HEK293T (cell line): ENCODE measurements at regions not wholly inside any gene's neighbourhood (a gene's known extent, or its start where the extent isn't known, plus 50 kb on each side); places are given as distances from the start of the nearest gene placed in this dataset.

Experiments used
- ARNT ChIP-seq: fragments of 450-650 bp; IDR thresholded peaks from 2 replicates; pipeline ENCODE4 v1.6.1; 2017; ENCODE audit warnings: mild to moderate bottlenecking
- FOXA1 ChIP-seq: fragments of 450-650 bp; IDR thresholded peaks from 2 replicates; pipeline ENCODE4 v1.6.1; 2016; ENCODE audit warnings: mild to moderate bottlenecking
- FOXM1 ChIP-seq: fragments of 450-650 bp; IDR thresholded peaks from 2 replicates; pipeline ENCODE4 v1.6.1; 2017; ENCODE audit warnings: mild to moderate bottlenecking, borderline replicate concordance
- LEF1 ChIP-seq: fragments of 450-650 bp; IDR thresholded peaks from 2 replicates; pipeline ENCODE4 v1.6.1; 2017; ENCODE audit warnings: mild to moderate bottlenecking, borderline replicate concordance
- NFRKB ChIP-seq: fragments of 450-650 bp; IDR thresholded peaks from 2 replicates; pipeline ENCODE4 v1.6.1; 2016; ENCODE audit warnings: mild to moderate bottlenecking, moderate library complexity
- SP1 ChIP-seq: fragments of 450-650 bp; IDR thresholded peaks from 2 replicates; pipeline ENCODE4 v1.6.1; 2017
- TARDBP ChIP-seq: fragments of 450-650 bp; IDR thresholded peaks from 2 replicates; pipeline ENCODE4 v1.6.1; 2016

DNA sequence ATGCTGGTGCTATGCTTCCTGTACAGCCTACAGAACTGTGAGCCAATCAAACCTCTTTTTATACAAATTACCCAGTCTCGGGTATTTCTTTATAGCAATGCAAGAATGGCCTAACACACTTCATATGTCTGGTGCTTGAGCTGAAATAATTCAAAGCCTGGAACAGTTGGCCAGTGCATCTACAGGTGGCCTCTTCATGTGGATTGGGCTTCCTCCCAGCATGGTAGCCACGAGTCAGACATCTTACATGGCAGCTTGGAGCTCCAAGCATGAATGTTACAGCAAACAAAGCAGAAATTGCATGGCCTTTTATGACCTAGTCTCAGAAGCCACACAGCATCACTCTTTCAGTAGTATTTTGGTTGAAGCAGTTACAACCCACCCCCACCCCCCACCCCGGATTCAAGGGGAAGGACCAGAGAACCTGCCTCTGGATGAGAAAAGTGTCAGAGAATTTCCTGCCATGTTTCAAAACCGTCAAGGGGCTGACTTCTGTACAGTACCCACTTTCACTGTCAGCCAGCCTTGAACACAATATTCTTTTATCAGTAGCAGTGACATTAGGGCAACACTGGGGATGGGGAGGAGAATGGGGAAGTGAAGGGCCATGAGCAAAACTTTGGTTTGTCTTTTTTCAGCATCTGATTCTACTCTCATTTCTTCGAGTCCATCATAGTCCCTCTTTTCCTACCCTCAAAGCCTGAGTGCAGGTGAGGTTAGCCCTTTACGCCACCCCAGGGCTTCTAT lies 368.7 kb downstream of the BCOR start:
- no peak for TF ChIP-seq ARNT
- no peak for TF ChIP-seq FOXM1
- TF ChIP-seq LEF1, result no peak
- no peak for TF ChIP-seq FOXA1
- TF ChIP-seq SP1, result no peak
- TF ChIP-seq NFRKB, result no peak
- TF ChIP-seq TARDBP, result no peak
